Tibial nerve (tissue), 4 donors: ENCODE measurements at regions not wholly inside any gene's neighbourhood (a gene's known extent, or its start where the extent isn't known, plus 50 kb on each side); places are given as distances from the start of the nearest gene placed in this dataset.

ENCODE experiments used
- DNase-seq, 2 donors: peaks; one replicate each; pipeline ENCODE4 v3.0.0-alpha.2; 2019; ENCODE audit warnings: low spot score in 2 of 2
- H3K27ac ChIP-seq, 4 donors: fragments of 200-600 bp; sonication (generic) in 3 of 4; one replicate each; pipeline ENCODE4 v1.5.1; 2017 to 2019; ENCODE audit warnings: mild to moderate bottlenecking in 1 of 4
- H3K27me3 ChIP-seq, 2 donors: fragments of 200-600 bp; sonication (generic) in 1 of 2; one replicate each; pipeline versions ENCODE4 v1.5.1 to v1.6.0; 2017 to 2019
- H3K36me3 ChIP-seq, 3 donors: fragments of 200-600 bp; sonication (generic); one replicate each; pipeline ENCODE4 v1.5.1; 2018 to 2019
- H3K4me1 ChIP-seq, 4 donors: fragments of 200-600 bp; sonication (generic) in 3 of 4; one replicate each; pipeline ENCODE4 v1.5.1; 2017 to 2019
- H3K4me3 ChIP-seq, 4 donors: fragments of 200-600 bp; sonication (generic) in 3 of 4; one replicate each; pipeline ENCODE4 v1.5.1; 2017 to 2019; ENCODE audit warnings: mild to moderate bottlenecking in 1 of 4, moderate library complexity in 1 of 4
- H3K9me3 ChIP-seq, 4 donors: fragments of 200-600 bp; sonication (generic) in 3 of 4; one replicate each; pipeline ENCODE4 v1.5.1; 2017 to 2019
- CTCF ChIP-seq, 5 experiments: fragments of 200-600 bp in 3 of 5; fragments of 450-650 bp in 2 of 5; sonication (generic) in 3 of 5; IDR thresholded peaks; one replicate each; pipeline ENCODE4 v1.5.1; 2016 to 2019; ENCODE audit warnings: antibody characterized with exemption in 5 of 5, mild to moderate bottlenecking in 3 of 5, moderate library complexity in 2 of 5
- EP300 ChIP-seq, 2 donors: sonication (generic); formaldehyde crosslinking; IDR thresholded peaks; one replicate each; pipeline ENCODE4 v1.6.1; 2017; ENCODE audit warnings: antibody characterized with exemption in 2 of 2, mild to moderate bottlenecking in 1 of 2
- POLR2A ChIP-seq, 2 donors: fragments of 450-650 bp; IDR thresholded peaks; one replicate each; pipeline ENCODE4 v1.6.1; 2017; ENCODE audit warnings: antibody characterized with exemption in 2 of 2, mild to moderate bottlenecking in 2 of 2, moderate library complexity in 2 of 2
- WGBS, 2 donors: methylation state at CpG; one replicate each; pipeline ENCODE4 v1.1.5; 2018; 5-methylcytosine and 5-hydroxymethylcytosine counted together

GRCh38 chr1:191260056-191260455 is 782.4 kb upstream of the BRINP3 start:
- H3K27ac ChIP-seq, result no peak overlapping the region
- TF ChIP-seq CTCF (IDR thresholded peaks at IDR 0.05) (no peak), EP300 (IDR thresholded peaks at IDR 0.05) (no peak), POLR2A (IDR thresholded peaks at IDR 0.05) (no peak)
- no peaks in the 10 kb centered on the region for H3K27me3 ChIP-seq
- no peaks in the 10 kb centered on the region for H3K9me3 ChIP-seq
- 41 to 55% methylated on average over 1 of the region's 1 CpG for WGBS, 2 donors
- H3K4me1 ChIP-seq, result no peaks in the 10 kb centered on the region
- no peak for DNase-seq
- no peak overlapping the region for H3K4me3 ChIP-seq
- no peaks in the 10 kb centered on the region for H3K36me3 ChIP-seq

- H3K27ac ChIP-seq, result no peak overlapping the region
- WGBS, 2 donors, result 81 to 87% methylated on average over 4 of the region's 4 CpGs
- no peak for DNase-seq
- peaks cover 0 to 3% (median 0%) of the 10 kb centered on the region in 4 donors for H3K9me3 ChIP-seq
- no peak overlapping the region for H3K4me3 ChIP-seq
- no peaks in the 10 kb centered on the region for H3K36me3 ChIP-seq
- H3K27me3 ChIP-seq, result no peaks in the 10 kb centered on the region
- TF ChIP-seq POLR2A (IDR thresholded peaks at IDR 0.05), result no peak
- TF ChIP-seq CTCF (IDR thresholded peaks at IDR 0.05), result no peak
- no peak for TF ChIP-seq EP300 (IDR thresholded peaks at IDR 0.05)
- no peaks in the 10 kb centered on the region for H3K4me1 ChIP-seq
These were observed 783.4 kb upstream of the BRINP3 start for GRCh38 chr1:191261111-191261510.

- Histone ChIP-seq H3K27me3 (no peaks in the 10 kb centered on the region), H3K4me3 (no peak overlapping the region), H3K4me1 (no peaks in the 10 kb centered on the region), H3K9me3 (peaks cover 0 to 20% (median 4%) of the 10 kb centered on the region in 4 donors), H3K27ac (no peak overlapping the region), H3K36me3 (no peaks in the 10 kb centered on the region)
- DNase-seq, result no peak
- 93 to 96% methylated on average over 2 of the region's 2 CpGs for WGBS, 2 donors
- TF ChIP-seq CTCF (IDR thresholded peaks at IDR 0.05), result no peak
- TF ChIP-seq POLR2A (IDR thresholded peaks at IDR 0.05), result no peak
- TF ChIP-seq EP300 (IDR thresholded peaks at IDR 0.05), result no peak
These were observed 801.7 kb upstream of the BRINP3 start for GRCh38 chr1:191279266-191279800.

GRCh38 chr1:191284175-191284574 is 806.5 kb upstream of the BRINP3 start:
- Histone ChIP-seq H3K27me3 (no peaks in the 10 kb centered on the region), H3K9me3 (peaks cover 0 to 22% (median 4%) of the 10 kb centered on the region in 4 donors), H3K4me3 (no peak overlapping the region)

GRCh38 chr1:191290441-191290840 is 812.8 kb upstream of the BRINP3 start:
- no peak overlapping the region for H3K27ac ChIP-seq
- H3K36me3 ChIP-seq, result no peaks in the 10 kb centered on the region
- WGBS, 2 donors, result 53 to 57% methylated on average over 4 of the region's 4 CpGs

More at GRCh38 chr1:191284175-191284574, 806.5 kb upstream of the BRINP3 start:
- Histone ChIP-seq H3K4me1 (no peaks in the 10 kb centered on the region), H3K27ac (no peak overlapping the region), H3K36me3 (no peaks in the 10 kb centered on the region)
- TF ChIP-seq CTCF (IDR thresholded peaks at IDR 0.05) (no peak), POLR2A (IDR thresholded peaks at IDR 0.05) (no peak), EP300 (IDR thresholded peaks at IDR 0.05) (no peak)
- DNase-seq, result no peak

GRCh38 chr1:191305370-191305769 is 827.7 kb upstream of the BRINP3 start:
- Histone ChIP-seq H3K27ac (no peak overlapping the region), H3K36me3 (no peaks in the 10 kb centered on the region), H3K27me3 (no peaks in the 10 kb centered on the region), H3K4me1 (no peaks in the 10 kb centered on the region), H3K9me3 (peaks cover 0 to 2% (median 0%) of the 10 kb centered on the region in 4 donors), H3K4me3 (no peak overlapping the region)
- 94 to 100% methylated on average over 1 of the region's 1 CpG for WGBS, 2 donors
- DNase-seq, result no peak
- TF ChIP-seq POLR2A (IDR thresholded peaks at IDR 0.05) (no peak), CTCF (IDR thresholded peaks at IDR 0.05) (no peak), EP300 (IDR thresholded peaks at IDR 0.05) (no peak)

More at GRCh38 chr1:191290441-191290840, 812.8 kb upstream of the BRINP3 start:
- DNase-seq, result no peak
- H3K9me3 ChIP-seq, result no peaks in the 10 kb centered on the region
- H3K27me3 ChIP-seq, result no peaks in the 10 kb centered on the region
- no peak for TF ChIP-seq POLR2A (IDR thresholded peaks at IDR 0.05)
- no peaks in the 10 kb centered on the region for H3K4me1 ChIP-seq
- H3K4me3 ChIP-seq, result no peak overlapping the region
